Fibroblast of skin of back (primary cell): ENCODE measurements at regions not wholly inside any gene's neighbourhood (a gene's known extent, or its start where the extent isn't known, plus 50 kb on each side); places are given as distances from the start of the nearest gene placed in this dataset.

Experiments
- DNase-seq: peaks from one replicate; pipeline ENCODE4 v3.0.0-alpha.2; 2013

GRCh38 chr12:31778687-31779086 is 49.9 kb upstream of the AMN1 start:
- DNase-seq: no peak
